PC-9 (cell line): ENCODE measurements at regions not wholly inside any gene's neighbourhood (a gene's known extent, or its start where the extent isn't known, plus 50 kb on each side); places are given as distances from the start of the nearest gene placed in this dataset.

Experiments
- BruUV-seq: library from RNA; stranded (reverse); fragments of 400-500 nt; replicated peaks from 2 replicates; lab custom pipeline; 2021; lab: Mats Ljungman, UMichigan
- CTCF ChIA-PET: fragments of 300-600 bp; sonication (Branson Sonifier 250); formaldehyde crosslinking; loops from one replicate; lab custom pipeline; 2022; ENCODE audit warnings: antibody characterized with exemption; lab: Charles Lee
- POLR2A ChIA-PET: fragments of 300-600 bp; sonication (Branson Sonifier 250); formaldehyde crosslinking; loops from one replicate; lab custom pipeline; 2022; ENCODE audit warnings: antibody characterized with exemption; ENCODE audit not compliant: unreplicated experiment; lab: Charles Lee
- DNase-seq, 2 experiments: peaks; one replicate each; pipeline versions ENCODE4 v3.0.0 to v3.0.0-alpha.2; 2015 to 2022; ENCODE audit warnings: mixed read lengths in 1 of 2
- H2AFZ ChIP-seq: fragments of 200-600 bp; sonication (generic); 2 replicates; pipeline ENCODE4 v1.8.1; 2017; ENCODE audit warnings: antibody characterized with exemption
- H3F3A ChIP-seq: fragments of 200-600 bp; sonication (generic); 2 replicates; pipeline ENCODE4 v1.8.1; 2017; ENCODE audit warnings: antibody characterized with exemption, mild to moderate bottlenecking, low read depth; ENCODE audit not compliant: insufficient read depth
- H3K27ac ChIP-seq: fragments of 200-600 bp; sonication (generic); 2 replicates; pipeline ENCODE4 v1.6.1; 2016; ENCODE audit warnings: mixed run types
- H3K27me3 ChIP-seq: fragments of 200-600 bp; sonication (generic); 2 replicates; pipeline ENCODE4 v1.6.1; 2016; ENCODE audit warnings: low read depth, mixed run types; ENCODE audit not compliant: insufficient read depth
- H3K36me3 ChIP-seq: fragments of 200-600 bp; sonication (generic); 2 replicates; pipeline ENCODE4 v1.6.1; 2016; ENCODE audit warnings: low read depth, mixed run types
- H3K4me1 ChIP-seq: fragments of 200-600 bp; sonication (generic); replicated peaks from 2 replicates; pipeline ENCODE4 v1.6.1; 2016; ENCODE audit warnings: mixed run types; ENCODE audit not compliant: insufficient read depth
- H3K4me2 ChIP-seq: fragments of 200-600 bp; sonication (generic); 2 replicates; pipeline ENCODE4 v1.6.1; 2017; ENCODE audit warnings: mixed run types
- H3K4me3 ChIP-seq: fragments of 200-600 bp; sonication (generic); 2 replicates; pipeline ENCODE4 v1.6.1; 2016; ENCODE audit warnings: mixed run types
- H3K79me2 ChIP-seq: fragments of 200-600 bp; sonication (generic); 2 replicates; pipeline ENCODE4 v1.6.1; 2017; ENCODE audit warnings: low read depth, mixed run types
- H3K9me2 ChIP-seq: fragments of 200-600 bp; sonication (generic); 2 replicates; pipeline ENCODE4 v1.8.1; 2017; ENCODE audit warnings: mild to moderate bottlenecking; ENCODE audit not compliant: insufficient read depth
- H3K9me3 ChIP-seq: fragments of 200-600 bp; sonication (generic); 2 replicates; pipeline ENCODE4 v1.8.1; 2016; ENCODE audit warnings: low read depth; ENCODE audit not compliant: insufficient read depth
- H4K20me1 ChIP-seq: fragments of 200-600 bp; sonication (generic); 2 replicates; pipeline ENCODE4 v1.8.1; 2017; ENCODE audit not compliant: insufficient read depth
- CTCF ChIP-seq: fragments of 200-600 bp; sonication (generic); conservative IDR thresholded peaks from 2 replicates; pipeline ENCODE4 v1.6.1; 2017; ENCODE audit warnings: mixed run types, antibody characterized with exemption, mild to moderate bottlenecking, moderate library complexity
- EZH2 ChIP-seq: fragments of 200-600 bp; sonication (generic); IDR thresholded peaks from 2 replicates; pipeline ENCODE4 v1.8.0; 2017; ENCODE audit warnings: antibody characterized with exemption, low read depth
- intact Hi-C: fragments of 100-400 bp; cut with micrococcal nuclease; formaldehyde crosslinking; loops from one replicate; pipeline ENCODE4 v1.10.0; 2022; ENCODE audit not compliant: unreplicated experiment

- Histone ChIP-seq H3K79me2 (no peaks in the 10 kb centered on the region), H3K27me3 (no peaks in the 10 kb centered on the region), H3K27ac (no peak overlapping the region), H3K36me3 (no peaks in the 10 kb centered on the region), H2AFZ (no peak overlapping the region), H3K9me3 (no peaks in the 10 kb centered on the region), H3K4me2 (no peak overlapping the region), H3F3A (no peaks in the 10 kb centered on the region), H3K9me2 (0 out of 2 replicates have a peak, but pooled peaks cover 4% of the 10 kb centered on the region), H3K4me3 (no peak overlapping the region), H3K4me1 (no peaks in the 10 kb centered on the region), H4K20me1 (no peaks in the 10 kb centered on the region)
- no peak for DNase-seq
- TF ChIP-seq EZH2 (no peak), CTCF (no peak)
- ChIA-PET CTCF (no interaction called here), POLR2A (no interaction called here)
- BruUV-seq: no TSS peak
- intact Hi-C loops: no loop called here
Measured at GRCh38 chr6:104585646-104586045, 274.1 kb downstream of the HACE1 start.

GRCh38 chr6:104580452-104580851, 279.3 kb downstream of the HACE1 start:
- H3K9me2 ChIP-seq: 0 out of 2 replicates have a peak, but pooled peaks cover 4% of the 10 kb centered on the region
- ChIA-PET POLR2A (no interaction called here), CTCF (no interaction called here)
- H3K4me3 ChIP-seq: no peak overlapping the region
- no peak for TF ChIP-seq EZH2
- no peak for TF ChIP-seq CTCF
- no peak for DNase-seq
- no peaks in the 10 kb centered on the region for H3K9me3 ChIP-seq
- no peaks in the 10 kb centered on the region for H4K20me1 ChIP-seq
- no peaks in the 10 kb centered on the region for H3K4me1 ChIP-seq
- no peak overlapping the region for H3K27ac ChIP-seq
- H3K27me3 ChIP-seq: no peaks in the 10 kb centered on the region
- no peaks in the 10 kb centered on the region for H3F3A ChIP-seq
- H3K36me3 ChIP-seq: no peaks in the 10 kb centered on the region
- H2AFZ ChIP-seq: no peak overlapping the region
- no peaks in the 10 kb centered on the region for H3K79me2 ChIP-seq
- intact Hi-C loops: no loop called here
- no peak overlapping the region for H3K4me2 ChIP-seq
- BruUV-seq: no TSS peak

GRCh38 chr6:104579310-104579863, 280.3 kb downstream of the HACE1 start:
- ChIA-PET POLR2A (no interaction called here), CTCF (no interaction called here)
- intact Hi-C loops: no loop called here
- H3K79me2 ChIP-seq: no peaks in the 10 kb centered on the region
- TF ChIP-seq EZH2 (no peak), CTCF (no peak)
- no peaks in the 10 kb centered on the region for H3K4me1 ChIP-seq
- DNase-seq: no peak
- H3K36me3 ChIP-seq: no peaks in the 10 kb centered on the region
- 0 out of 2 replicates have a peak, but pooled peaks cover 4% of the 10 kb centered on the region for H3K9me2 ChIP-seq
- H4K20me1 ChIP-seq: no peaks in the 10 kb centered on the region
- no peak overlapping the region for H3K4me3 ChIP-seq
- no peak overlapping the region for H3K27ac ChIP-seq
- H3K4me2 ChIP-seq: no peak overlapping the region
- H2AFZ ChIP-seq: no peak overlapping the region
- H3K27me3 ChIP-seq: no peaks in the 10 kb centered on the region
- no peaks in the 10 kb centered on the region for H3F3A ChIP-seq
- H3K9me3 ChIP-seq: no peaks in the 10 kb centered on the region
- no TSS peak for BruUV-seq
